ES-I3 (cell line): ENCODE measurements at regions not wholly inside any gene's neighbourhood (a gene's known extent, or its start where the extent isn't known, plus 50 kb on each side); places are given as distances from the start of the nearest gene placed in this dataset.
"Not testable (repeated sequence)": the region's sequence is repeated elsewhere in the genome, so short reads cannot be mapped to it uniquely, and the experiment has no call there.

Source experiments
- H3K36me3 ChIP-seq: 2 replicates; pipeline ENCODE4 v1.6.1; 2013; ENCODE audit warnings: mild to moderate bottlenecking, low read length, control low read depth, moderate library complexity; ENCODE audit not compliant: insufficient read depth
- H3K4me1 ChIP-seq: 2 replicates; pipeline ENCODE4 v1.6.1; 2013; ENCODE audit warnings: mild to moderate bottlenecking, control low read depth, low read length; ENCODE audit not compliant: insufficient read depth
- H3K9ac ChIP-seq: 2 replicates; pipeline ENCODE4 v1.6.1; 2013; ENCODE audit warnings: low read depth, mild to moderate bottlenecking, low read length, moderate library complexity
- H3K9me3 ChIP-seq: 2 replicates; pipeline ENCODE4 v1.6.1; 2013; ENCODE audit warnings: mild to moderate bottlenecking, low read length, moderate library complexity; ENCODE audit not compliant: control insufficient read depth, insufficient read depth

- Histone ChIP-seq H3K36me3 (no peaks in the 10 kb centered on the region; the same call in 1 of the 2 replicates), H3K4me1 (no peaks in the 10 kb centered on the region), H3K9me3 (no peaks in the 10 kb centered on the region), H3K9ac (no peak overlapping the region)
These were observed 114.8 kb upstream of the NDN start for GRCh38 chr15:23801881-23802280.

GRCh38 chr15:23802896-23803435 is 115.9 kb upstream of the NDN start:
- not testable (repeated sequence) for H3K4me1 ChIP-seq, H3K9ac ChIP-seq, H3K36me3 ChIP-seq, H3K9me3 ChIP-seq

- no peaks in the 10 kb centered on the region for H3K9me3 ChIP-seq
These were observed 119.9 kb upstream of the NDN start for GRCh38 chr15:23806980-23807379.

GRCh38 chr15:23823508-23823907 is 136.4 kb upstream of the NDN start:
- Histone ChIP-seq H3K36me3 (no peaks in the 10 kb centered on the region), H3K4me1 (no peaks in the 10 kb centered on the region), H3K9me3 (no peaks in the 10 kb centered on the region), H3K9ac (no peak overlapping the region)

More at GRCh38 chr15:23806980-23807379, 119.9 kb upstream of the NDN start:
- Histone ChIP-seq H3K9ac (no peak overlapping the region), H3K36me3 (no peaks in the 10 kb centered on the region; the same call in 1 of the 2 replicates), H3K4me1 (no peaks in the 10 kb centered on the region)

- Histone ChIP-seq H3K36me3 (no peaks in the 10 kb centered on the region), H3K9ac (no peak overlapping the region), H3K9me3 (no peaks in the 10 kb centered on the region), H3K4me1 (no peaks in the 10 kb centered on the region)
These were observed 141.7 kb upstream of the NDN start for GRCh38 chr15:23828786-23829185.

GRCh38 chr15:23835953-23836352 is 148.8 kb upstream of the NDN start:
- Histone ChIP-seq H3K9me3 (no peaks in the 10 kb centered on the region), H3K4me1 (no peaks in the 10 kb centered on the region), H3K9ac (no peak overlapping the region), H3K36me3 (no peaks in the 10 kb centered on the region)

- Histone ChIP-seq H3K9ac (no peak overlapping the region), H3K9me3 (no peaks in the 10 kb centered on the region), H3K4me1 (no peaks in the 10 kb centered on the region), H3K36me3 (no peaks in the 10 kb centered on the region)
These were observed 152.9 kb upstream of the NDN start for GRCh38 chr15:23839893-23840474.

- Histone ChIP-seq H3K9ac (no peak overlapping the region), H3K9me3 (peaks cover 4% of the 10 kb centered on the region; the same call in 1 of the 2 replicates), H3K4me1 (no peaks in the 10 kb centered on the region), H3K36me3 (no peaks in the 10 kb centered on the region)
These were observed 159.1 kb upstream of the NDN start for GRCh38 chr15:23846218-23846617.

- H3K9me3 ChIP-seq = peaks cover 4% of the 10 kb centered on the region; the same call in 1 of the 2 replicates
- no peaks in the 10 kb centered on the region for H3K36me3 ChIP-seq
- H3K4me1 ChIP-seq = peaks cover 5% of the 10 kb centered on the region; the same call in 1 of the 2 replicates
- no peak overlapping the region for H3K9ac ChIP-seq
These were observed 163.6 kb upstream of the NDN start for GRCh38 chr15:23850666-23851065.

GRCh38 chr15:23851921-23852320 is 164.8 kb upstream of the NDN start:
- Histone ChIP-seq H3K9me3 (peaks cover 4% of the 10 kb centered on the region; the same call in 1 of the 2 replicates), H3K36me3 (no peaks in the 10 kb centered on the region), H3K4me1 (peaks cover 5% of the 10 kb centered on the region; the same call in 1 of the 2 replicates), H3K9ac (no peak overlapping the region)

GRCh38 chr15:23853286-23853685 is 166.2 kb upstream of the NDN start:
- Histone ChIP-seq H3K9me3 (peaks cover 4% of the 10 kb centered on the region; the same call in 1 of the 2 replicates), H3K9ac (no peak overlapping the region), H3K36me3 (no peaks in the 10 kb centered on the region), H3K4me1 (peaks cover 5% of the 10 kb centered on the region; the same call in 1 of the 2 replicates)

GRCh38 chr15:23854203-23854911 is 167.3 kb upstream of the NDN start:
- Histone ChIP-seq H3K36me3 (no peaks in the 10 kb centered on the region), H3K9me3 (no peaks in the 10 kb centered on the region; the same call in 1 of the 2 replicates), H3K9ac (no peak overlapping the region), H3K4me1 (peaks cover 12% of the 10 kb centered on the region)

GRCh38 chr15:23854912-23855659 is 168.0 kb upstream of the NDN start:
- peaks cover 18% of the 10 kb centered on the region for H3K4me1 ChIP-seq
- no peaks in the 10 kb centered on the region for H3K36me3 ChIP-seq
- no peak overlapping the region for H3K9ac ChIP-seq
- no peaks in the 10 kb centered on the region; the same call in 1 of the 2 replicates for H3K9me3 ChIP-seq

GRCh38 chr15:23855947-23856346 is 168.8 kb upstream of the NDN start:
- Histone ChIP-seq H3K4me1 (peaks cover 18% of the 10 kb centered on the region), H3K9me3 (no peaks in the 10 kb centered on the region), H3K9ac (no peak overlapping the region), H3K36me3 (no peaks in the 10 kb centered on the region)
